Breast epithelium (tissue), 3 donors: ENCODE measurements at regions not wholly inside any gene's neighbourhood (a gene's known extent, or its start where the extent isn't known, plus 50 kb on each side); places are given as distances from the start of the nearest gene placed in this dataset.

ENCODE experiments used
- POLR2A ChIP-seq: fragments of 450-650 bp; IDR thresholded peaks from one replicate; pipeline ENCODE4 v1.6.1; 2016; ENCODE audit warnings: antibody characterized with exemption, mild to moderate bottlenecking, moderate library complexity
- TF ChIP-seq, protein P1 (sequence below), 3 donors: fragments of 450-650 bp; IDR thresholded peaks; one replicate each; pipeline ENCODE4 v1.5.1; 2016 to 2017; ENCODE audit warnings: antibody characterized with exemption in 3 of 3, mild to moderate bottlenecking in 3 of 3, moderate library complexity in 3 of 3

DNA sequence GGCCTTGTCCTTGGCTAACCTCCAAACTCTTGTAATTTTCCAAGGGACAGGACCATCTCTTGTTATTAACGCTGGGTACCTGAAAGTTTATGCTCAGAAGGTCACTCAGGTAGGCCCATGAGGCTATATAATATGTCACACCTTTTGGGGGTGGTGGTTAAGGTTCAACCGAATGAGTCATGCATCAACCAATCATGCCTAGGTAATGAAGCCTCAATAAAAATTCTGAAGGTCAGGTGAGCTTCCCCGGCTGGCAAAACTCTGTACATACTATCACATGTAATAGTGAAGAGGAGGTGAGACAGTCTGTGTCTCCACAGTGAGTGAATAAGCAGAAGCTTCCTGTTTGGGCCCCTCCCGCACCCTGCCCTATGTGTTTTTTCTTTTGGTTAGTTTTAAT, 424.9 kb downstream of the PCDH17 start:
- TF ChIP-seq, protein P1, sequence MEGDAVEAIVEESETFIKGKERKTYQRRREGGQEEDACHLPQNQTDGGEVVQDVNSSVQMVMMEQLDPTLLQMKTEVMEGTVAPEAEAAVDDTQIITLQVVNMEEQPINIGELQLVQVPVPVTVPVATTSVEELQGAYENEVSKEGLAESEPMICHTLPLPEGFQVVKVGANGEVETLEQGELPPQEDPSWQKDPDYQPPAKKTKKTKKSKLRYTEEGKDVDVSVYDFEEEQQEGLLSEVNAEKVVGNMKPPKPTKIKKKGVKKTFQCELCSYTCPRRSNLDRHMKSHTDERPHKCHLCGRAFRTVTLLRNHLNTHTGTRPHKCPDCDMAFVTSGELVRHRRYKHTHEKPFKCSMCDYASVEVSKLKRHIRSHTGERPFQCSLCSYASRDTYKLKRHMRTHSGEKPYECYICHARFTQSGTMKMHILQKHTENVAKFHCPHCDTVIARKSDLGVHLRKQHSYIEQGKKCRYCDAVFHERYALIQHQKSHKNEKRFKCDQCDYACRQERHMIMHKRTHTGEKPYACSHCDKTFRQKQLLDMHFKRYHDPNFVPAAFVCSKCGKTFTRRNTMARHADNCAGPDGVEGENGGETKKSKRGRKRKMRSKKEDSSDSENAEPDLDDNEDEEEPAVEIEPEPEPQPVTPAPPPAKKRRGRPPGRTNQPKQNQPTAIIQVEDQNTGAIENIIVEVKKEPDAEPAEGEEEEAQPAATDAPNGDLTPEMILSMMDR (IDR thresholded peaks at IDR 0.05) = no peak
- TF ChIP-seq POLR2A = no peak
